ENCODE measurements at regions not wholly inside any gene's neighbourhood (a gene's known extent, or its start where the extent isn't known, plus 50 kb on each side); places are given as distances from the start of the nearest gene placed in this dataset.

DNA sequence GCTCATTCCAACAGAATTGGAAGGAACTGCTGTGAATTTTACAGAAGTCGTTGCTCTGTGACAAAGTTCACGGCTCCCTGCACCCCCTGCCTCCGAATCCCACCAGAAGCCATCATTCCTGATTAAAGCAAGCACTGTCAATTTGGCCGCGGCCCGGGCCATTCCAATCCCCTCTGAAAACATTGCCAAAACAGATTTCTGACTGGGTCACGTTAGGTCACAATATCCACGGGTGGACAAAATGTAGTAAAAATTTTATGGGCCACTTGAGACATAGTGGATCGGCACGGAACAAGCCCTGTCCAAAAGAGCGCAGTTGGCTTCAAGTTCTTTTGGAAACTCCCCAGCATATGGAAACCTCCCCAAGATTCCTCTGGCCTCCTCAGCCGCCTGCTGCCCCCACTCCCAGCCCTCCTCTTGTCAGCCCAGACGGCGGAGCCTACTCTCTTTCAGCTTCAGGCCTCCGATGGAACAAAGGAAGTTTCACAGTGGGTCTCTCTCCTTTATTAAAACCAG, 67.2 kb upstream of the IFNAR2 start:
- TF ChIP-seq, protein P1, sequence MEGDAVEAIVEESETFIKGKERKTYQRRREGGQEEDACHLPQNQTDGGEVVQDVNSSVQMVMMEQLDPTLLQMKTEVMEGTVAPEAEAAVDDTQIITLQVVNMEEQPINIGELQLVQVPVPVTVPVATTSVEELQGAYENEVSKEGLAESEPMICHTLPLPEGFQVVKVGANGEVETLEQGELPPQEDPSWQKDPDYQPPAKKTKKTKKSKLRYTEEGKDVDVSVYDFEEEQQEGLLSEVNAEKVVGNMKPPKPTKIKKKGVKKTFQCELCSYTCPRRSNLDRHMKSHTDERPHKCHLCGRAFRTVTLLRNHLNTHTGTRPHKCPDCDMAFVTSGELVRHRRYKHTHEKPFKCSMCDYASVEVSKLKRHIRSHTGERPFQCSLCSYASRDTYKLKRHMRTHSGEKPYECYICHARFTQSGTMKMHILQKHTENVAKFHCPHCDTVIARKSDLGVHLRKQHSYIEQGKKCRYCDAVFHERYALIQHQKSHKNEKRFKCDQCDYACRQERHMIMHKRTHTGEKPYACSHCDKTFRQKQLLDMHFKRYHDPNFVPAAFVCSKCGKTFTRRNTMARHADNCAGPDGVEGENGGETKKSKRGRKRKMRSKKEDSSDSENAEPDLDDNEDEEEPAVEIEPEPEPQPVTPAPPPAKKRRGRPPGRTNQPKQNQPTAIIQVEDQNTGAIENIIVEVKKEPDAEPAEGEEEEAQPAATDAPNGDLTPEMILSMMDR (IDR thresholded peaks at IDR 0.05): no peak
- no peak for TF ChIP-seq POLR2A (IDR thresholded peaks at IDR 0.05)
